Loucy (cell line): ENCODE measurements at regions not wholly inside any gene's neighbourhood (a gene's known extent, or its start where the extent isn't known, plus 50 kb on each side); places are given as distances from the start of the nearest gene placed in this dataset.

Experiments used
- H2AFZ ChIP-seq: fragments of 200-600 bp; sonication (generic); 2 replicates; pipeline ENCODE4 v1.6.0; 2016; ENCODE audit warnings: antibody characterized with exemption, mild to moderate bottlenecking, low read length, moderate library complexity
- H3F3A ChIP-seq: fragments of 200-600 bp; 2 replicates; pipeline ENCODE4 v1.6.0; 2016; ENCODE audit warnings: antibody characterized with exemption, low read depth, mild to moderate bottlenecking
- H3K27me3 ChIP-seq: fragments of 200-600 bp; sonication (generic); 2 replicates; pipeline ENCODE4 v1.6.1; 2014; ENCODE audit warnings: low read length, mild to moderate bottlenecking; ENCODE audit not compliant: insufficient read depth, poor library complexity, severe bottlenecking
- H3K36me3 ChIP-seq: fragments of 200-600 bp; sonication (generic); 2 replicates; pipeline ENCODE4 v1.6.1; 2016; ENCODE audit warnings: low read length; ENCODE audit not compliant: insufficient read depth
- H3K4me1 ChIP-seq: fragments of 200-600 bp; sonication (generic); 2 replicates; pipeline ENCODE4 v1.5.1; 2014; ENCODE audit warnings: low read length, mild to moderate bottlenecking; ENCODE audit not compliant: insufficient read depth, poor library complexity, severe bottlenecking
- H3K4me2 ChIP-seq: fragments of 200-600 bp; sonication (generic); 2 replicates; pipeline ENCODE4 v1.6.0; 2014; ENCODE audit warnings: antibody characterized with exemption, low read length, low read depth, mild to moderate bottlenecking; ENCODE audit not compliant: poor library complexity, severe bottlenecking
- H3K4me3 ChIP-seq: fragments of 200-600 bp; sonication (generic); 2 replicates; pipeline ENCODE4 v1.5.1; 2014; ENCODE audit warnings: low read length, mild to moderate bottlenecking, mixed read lengths; ENCODE audit not compliant: poor library complexity, severe bottlenecking
- H3K79me2 ChIP-seq: fragments of 200-600 bp; sonication (generic); 2 replicates; pipeline ENCODE4 v1.6.1; 2014; ENCODE audit warnings: low read length; ENCODE audit not compliant: insufficient read depth
- H3K9ac ChIP-seq: fragments of 200-600 bp; sonication (generic); 2 replicates; pipeline ENCODE4 v1.6.0; 2014; ENCODE audit warnings: mild to moderate bottlenecking, low read depth, low read length, moderate library complexity; ENCODE audit not compliant: poor library complexity, severe bottlenecking
- H3K9me2 ChIP-seq: fragments of 200-600 bp; sonication (generic); replicated peaks from 2 replicates; pipeline ENCODE4 v1.6.1; 2016; ENCODE audit warnings: low read depth, low read length, mixed read lengths
- H3K9me3 ChIP-seq: fragments of 200-600 bp; sonication (generic); 2 replicates; pipeline ENCODE4 v1.6.1; 2014; ENCODE audit warnings: mild to moderate bottlenecking, antibody characterized with exemption, low read length, low read depth; ENCODE audit not compliant: insufficient read depth
- H4K20me1 ChIP-seq: fragments of 200-600 bp; sonication (generic); 2 replicates; pipeline ENCODE4 v1.6.0; 2014; ENCODE audit warnings: antibody characterized with exemption, low read length, mild to moderate bottlenecking; ENCODE audit not compliant: insufficient read depth, poor library complexity, severe bottlenecking
- EZH2phosphoT487 ChIP-seq: fragments of 200-600 bp; IDR thresholded peaks from 2 replicates; pipeline ENCODE4 v1.6.1; 2018; ENCODE audit warnings: antibody characterized with exemption, mild to moderate bottlenecking, moderate library complexity, borderline replicate concordance
- TF ChIP-seq, protein P1 (sequence below): fragments of 200-600 bp; sonication (generic); conservative IDR thresholded peaks from 2 replicates; pipeline ENCODE4 v1.5.1; 2014; ENCODE audit warnings: mild to moderate bottlenecking, antibody characterized with exemption, low read length

DNA sequence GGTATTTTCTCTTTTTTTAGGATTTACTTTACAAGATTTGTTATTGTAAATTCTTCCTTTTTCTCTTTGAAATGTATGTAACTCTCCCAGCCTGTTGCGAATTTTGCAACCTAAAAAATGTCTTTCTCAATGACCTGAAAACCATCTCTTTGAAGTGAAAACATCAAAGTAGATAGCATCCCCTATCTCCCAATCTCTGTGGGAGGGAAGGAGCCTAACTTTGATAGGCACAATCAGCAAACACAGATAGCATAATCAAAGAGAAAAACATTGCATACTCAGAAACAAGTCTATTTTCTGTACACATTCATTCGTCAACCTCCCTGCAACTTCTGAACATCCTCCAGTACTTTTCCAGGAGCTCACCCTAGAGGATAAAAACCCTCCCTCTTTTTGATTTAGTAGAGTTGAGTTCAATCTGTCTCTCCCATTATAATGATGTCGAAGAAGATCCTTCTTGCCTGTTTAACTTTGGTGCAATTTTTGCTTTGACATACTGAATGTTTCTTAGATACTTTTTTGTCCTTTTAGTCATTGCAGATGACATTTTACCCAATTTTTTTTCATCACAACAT is 849.2 kb upstream of the LRFN5 start:
- H3K9ac ChIP-seq: no peak overlapping the region
- H3K79me2 ChIP-seq: no peaks in the 10 kb centered on the region
- no peak overlapping the region for H2AFZ ChIP-seq
- no peak overlapping the region for H3K4me2 ChIP-seq
- no peak for TF ChIP-seq EZH2phosphoT487
- TF ChIP-seq, protein P1, sequence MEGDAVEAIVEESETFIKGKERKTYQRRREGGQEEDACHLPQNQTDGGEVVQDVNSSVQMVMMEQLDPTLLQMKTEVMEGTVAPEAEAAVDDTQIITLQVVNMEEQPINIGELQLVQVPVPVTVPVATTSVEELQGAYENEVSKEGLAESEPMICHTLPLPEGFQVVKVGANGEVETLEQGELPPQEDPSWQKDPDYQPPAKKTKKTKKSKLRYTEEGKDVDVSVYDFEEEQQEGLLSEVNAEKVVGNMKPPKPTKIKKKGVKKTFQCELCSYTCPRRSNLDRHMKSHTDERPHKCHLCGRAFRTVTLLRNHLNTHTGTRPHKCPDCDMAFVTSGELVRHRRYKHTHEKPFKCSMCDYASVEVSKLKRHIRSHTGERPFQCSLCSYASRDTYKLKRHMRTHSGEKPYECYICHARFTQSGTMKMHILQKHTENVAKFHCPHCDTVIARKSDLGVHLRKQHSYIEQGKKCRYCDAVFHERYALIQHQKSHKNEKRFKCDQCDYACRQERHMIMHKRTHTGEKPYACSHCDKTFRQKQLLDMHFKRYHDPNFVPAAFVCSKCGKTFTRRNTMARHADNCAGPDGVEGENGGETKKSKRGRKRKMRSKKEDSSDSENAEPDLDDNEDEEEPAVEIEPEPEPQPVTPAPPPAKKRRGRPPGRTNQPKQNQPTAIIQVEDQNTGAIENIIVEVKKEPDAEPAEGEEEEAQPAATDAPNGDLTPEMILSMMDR: no peak
- H3K36me3 ChIP-seq: no peaks in the 10 kb centered on the region
- no peaks in the 10 kb centered on the region for H3K4me1 ChIP-seq
- H3K9me2 ChIP-seq: no peaks in the 10 kb centered on the region
- H3K27me3 ChIP-seq: no peaks in the 10 kb centered on the region
- no peaks in the 10 kb centered on the region for H4K20me1 ChIP-seq
- H3K4me3 ChIP-seq: no peak overlapping the region
- no peaks in the 10 kb centered on the region for H3F3A ChIP-seq
- H3K9me3 ChIP-seq: peaks cover 6% of the 10 kb centered on the region; the same call in 1 of the 2 replicates

DNA sequence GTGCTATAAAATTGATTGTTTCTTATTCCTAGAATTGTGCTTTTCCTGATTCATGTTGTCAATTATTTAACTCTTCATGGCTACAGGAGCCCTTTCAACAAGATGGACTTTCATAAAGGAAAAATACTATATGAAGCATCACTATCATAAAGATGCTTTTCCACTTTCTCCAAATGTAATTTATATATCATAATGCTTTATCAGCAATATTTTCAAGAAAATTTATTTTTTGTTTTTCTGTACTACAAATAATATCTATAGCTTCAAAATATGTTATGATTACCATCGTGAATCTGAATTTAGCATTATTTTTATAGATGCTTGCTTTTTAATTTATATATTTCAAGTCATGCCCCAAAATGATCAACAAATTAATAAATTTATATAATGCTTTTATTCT is 873.5 kb upstream of the LRFN5 start:
- H3K36me3 ChIP-seq: no peaks in the 10 kb centered on the region
- H3K9ac ChIP-seq: no peak overlapping the region
- H2AFZ ChIP-seq: no peak overlapping the region
- H3K4me3 ChIP-seq: no peak overlapping the region
- H3K27me3 ChIP-seq: no peaks in the 10 kb centered on the region
- no peaks in the 10 kb centered on the region for H4K20me1 ChIP-seq
- no peak overlapping the region for H3K4me2 ChIP-seq
- no peaks in the 10 kb centered on the region for H3F3A ChIP-seq
- no peaks in the 10 kb centered on the region for H3K79me2 ChIP-seq
- H3K9me3 ChIP-seq: peaks cover 7% of the 10 kb centered on the region; the same call in 1 of the 2 replicates
- TF ChIP-seq EZH2phosphoT487: no peak
- TF ChIP-seq, protein P1: no peak
- no peaks in the 10 kb centered on the region for H3K9me2 ChIP-seq
- H3K4me1 ChIP-seq: no peaks in the 10 kb centered on the region

DNA sequence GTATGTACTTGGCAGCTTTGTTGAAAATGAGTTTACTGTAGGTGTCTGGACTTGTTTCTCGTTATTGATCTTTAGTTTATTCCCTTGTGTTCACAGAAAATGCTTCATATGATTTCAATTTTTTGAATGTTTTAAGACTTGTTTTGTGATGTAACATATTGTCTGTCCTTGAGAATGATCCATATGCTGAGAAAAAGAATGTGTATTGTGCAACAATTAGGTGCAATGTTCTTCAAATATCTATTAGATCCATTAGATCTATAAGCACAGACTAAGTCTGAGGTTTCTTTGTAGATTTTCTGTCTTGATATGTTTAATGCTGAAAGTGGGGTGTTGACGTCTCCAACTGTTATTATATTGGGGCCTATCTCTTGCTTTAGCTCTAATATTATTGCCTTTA is 879.6 kb upstream of the LRFN5 start:
- TF ChIP-seq, protein P1: no peak
- no peak for TF ChIP-seq EZH2phosphoT487

More for the DNA sequence above, 879.6 kb upstream of the LRFN5 start:
- no peaks in the 10 kb centered on the region for H3K4me1 ChIP-seq
- no peak overlapping the region for H3K4me3 ChIP-seq
- H3K27me3 ChIP-seq: no peaks in the 10 kb centered on the region
- no peaks in the 10 kb centered on the region for H3K9me2 ChIP-seq
- no peaks in the 10 kb centered on the region for H4K20me1 ChIP-seq
- H3K4me2 ChIP-seq: no peak overlapping the region
- H3K36me3 ChIP-seq: no peaks in the 10 kb centered on the region
- H3F3A ChIP-seq: no peaks in the 10 kb centered on the region
- H2AFZ ChIP-seq: no peak overlapping the region
- H3K9me3 ChIP-seq: no peaks in the 10 kb centered on the region
- no peak overlapping the region for H3K9ac ChIP-seq
- H3K79me2 ChIP-seq: no peaks in the 10 kb centered on the region
